Osteoblast (primary cell): ENCODE measurements at regions not wholly inside any gene's neighbourhood (a gene's known extent, or its start where the extent isn't known, plus 50 kb on each side); places are given as distances from the start of the nearest gene placed in this dataset.

Experiments used
- DNase-seq: peaks from one replicate; pipeline ENCODE4 v3.0.0; 2011; ENCODE audit warnings: low spot score, mixed read lengths; ENCODE audit not compliant: insufficient read length; ENCODE audit errors: missing footprints
- H2AFZ ChIP-seq: 2 replicates; pipeline ENCODE4 v1.6.0; 2011; ENCODE audit warnings: mild to moderate bottlenecking, low read length
- H3K27ac ChIP-seq: 2 replicates; pipeline ENCODE4 v1.5.1; 2011; ENCODE audit warnings: mild to moderate bottlenecking, low read depth, low read length, moderate library complexity
- H3K27me3 ChIP-seq: 2 replicates; pipeline ENCODE4 v1.6.0; 2012; ENCODE audit warnings: mild to moderate bottlenecking, control low read depth, inconsistent platforms, low read length, moderate library complexity; ENCODE audit not compliant: insufficient read depth
- H3K36me3 ChIP-seq: 2 replicates; pipeline ENCODE4 v1.5.1; 2011; ENCODE audit warnings: mild to moderate bottlenecking, low read length, control low read depth, moderate library complexity; ENCODE audit not compliant: insufficient read depth
- H3K4me1 ChIP-seq: 2 replicates; pipeline ENCODE4 v1.5.1; 2011; ENCODE audit warnings: mild to moderate bottlenecking, low read length, control low read depth, moderate library complexity; ENCODE audit not compliant: insufficient read depth
- H3K4me2 ChIP-seq: 2 replicates; pipeline ENCODE4 v1.6.0; 2011; ENCODE audit warnings: mild to moderate bottlenecking, low read length; ENCODE audit not compliant: insufficient read depth
- H3K4me3 ChIP-seq: fragments of 200-600 bp; sonication (generic); 3 replicates; pipeline ENCODE4 v1.5.1; 2012; ENCODE audit warnings: mild to moderate bottlenecking, low read length, inconsistent platforms; ENCODE audit not compliant: insufficient read depth
- H3K79me2 ChIP-seq: 2 replicates; pipeline ENCODE4 v1.6.0; 2012; ENCODE audit warnings: mild to moderate bottlenecking, low read length, control low read depth, inconsistent platforms; ENCODE audit not compliant: insufficient read depth
- H3K9me3 ChIP-seq: 2 replicates; pipeline ENCODE4 v1.5.1; 2011; ENCODE audit warnings: low read depth, low read length, control low read depth
- H4K20me1 ChIP-seq: 2 replicates; pipeline ENCODE4 v1.6.0; 2012; ENCODE audit warnings: mild to moderate bottlenecking, low read length, control low read depth; ENCODE audit not compliant: insufficient read depth
- CTCF ChIP-seq: IDR thresholded peaks from 2 replicates; pipeline ENCODE4 v1.5.1; 2011; ENCODE audit warnings: mild to moderate bottlenecking, low read depth, low read length, moderate library complexity; ENCODE audit errors: extremely low read depth

- TF ChIP-seq CTCF: no peak
- H3K27me3 ChIP-seq: no peaks in the 10 kb centered on the region
- H3K4me2 ChIP-seq: peak overlapping the region; percentile 50
- no peak overlapping the region for H2AFZ ChIP-seq
- peak overlapping the region; percentile 55 for H3K27ac ChIP-seq
- DNase-seq: no peak
- no peaks in the 10 kb centered on the region for H3K36me3 ChIP-seq
- H3K79me2 ChIP-seq: no peaks in the 10 kb centered on the region
- H3K4me3 ChIP-seq: no peak overlapping the region
- no peaks in the 10 kb centered on the region for H3K9me3 ChIP-seq
- H4K20me1 ChIP-seq: no peaks in the 10 kb centered on the region
- peaks cover 33% of the 10 kb centered on the region for H3K4me1 ChIP-seq
These were observed 177.5 kb downstream of the DACT1 start for GRCh38 chr14:58815161-58815701.

GRCh38 chr14:58815794-58816193, 178.0 kb downstream of the DACT1 start:
- no peaks in the 10 kb centered on the region for H3K79me2 ChIP-seq
- no peak overlapping the region for H3K4me3 ChIP-seq
- no peaks in the 10 kb centered on the region for H3K27me3 ChIP-seq
- H3K36me3 ChIP-seq: no peaks in the 10 kb centered on the region
- H3K4me1 ChIP-seq: peaks cover 33% of the 10 kb centered on the region
- DNase-seq: no peak
- TF ChIP-seq CTCF: no peak
- H3K27ac ChIP-seq: peak overlapping the region; percentile 55
- no peaks in the 10 kb centered on the region for H3K9me3 ChIP-seq
- no peak overlapping the region for H2AFZ ChIP-seq
- peak overlapping the region; percentile 50 for H3K4me2 ChIP-seq
- no peaks in the 10 kb centered on the region for H4K20me1 ChIP-seq

DNA sequence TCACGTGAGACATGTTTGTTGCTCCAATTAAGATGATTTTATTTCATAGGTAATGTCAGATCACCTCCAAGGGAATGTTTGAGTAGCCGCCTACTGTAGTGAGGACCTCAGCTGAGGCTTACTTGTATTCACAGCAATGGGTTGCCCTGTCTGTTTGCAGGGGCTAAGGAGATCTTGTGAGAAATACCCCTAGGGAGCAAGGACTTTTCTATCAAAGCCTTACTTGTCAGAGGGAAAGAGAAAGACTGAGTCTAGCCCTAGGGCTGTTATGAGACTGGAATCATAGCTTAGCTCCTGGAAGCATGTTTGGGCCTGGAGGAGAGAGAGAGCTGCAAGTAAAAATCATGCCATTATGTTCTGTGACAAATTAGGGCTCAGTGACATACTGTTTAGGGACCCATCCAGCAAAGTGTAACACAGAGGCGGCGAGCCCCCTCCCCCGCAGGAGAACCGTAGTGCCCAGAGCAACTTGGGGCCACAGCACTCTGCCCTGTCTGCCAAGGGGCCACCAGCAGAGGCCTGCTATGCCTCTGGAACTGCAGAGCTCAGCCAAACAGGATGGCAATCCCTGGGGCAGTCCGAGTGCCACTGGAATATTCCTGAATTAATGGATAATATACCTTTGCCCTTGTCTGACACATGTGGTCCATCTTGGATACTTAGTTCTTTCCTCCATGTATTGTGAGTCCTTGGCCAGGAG, 178.8 kb downstream of the DACT1 start:
- Histone ChIP-seq H3K27me3 (no peaks in the 10 kb centered on the region), H3K79me2 (no peaks in the 10 kb centered on the region), H3K9me3 (no peaks in the 10 kb centered on the region), H2AFZ (no peak overlapping the region), H3K36me3 (no peaks in the 10 kb centered on the region), H3K4me2 (no peak overlapping the region), H4K20me1 (no peaks in the 10 kb centered on the region), H3K4me1 (peaks cover 33% of the 10 kb centered on the region), H3K27ac (no peak overlapping the region), H3K4me3 (no peak overlapping the region)
- TF ChIP-seq CTCF: no peak
- no peak for DNase-seq

DNA sequence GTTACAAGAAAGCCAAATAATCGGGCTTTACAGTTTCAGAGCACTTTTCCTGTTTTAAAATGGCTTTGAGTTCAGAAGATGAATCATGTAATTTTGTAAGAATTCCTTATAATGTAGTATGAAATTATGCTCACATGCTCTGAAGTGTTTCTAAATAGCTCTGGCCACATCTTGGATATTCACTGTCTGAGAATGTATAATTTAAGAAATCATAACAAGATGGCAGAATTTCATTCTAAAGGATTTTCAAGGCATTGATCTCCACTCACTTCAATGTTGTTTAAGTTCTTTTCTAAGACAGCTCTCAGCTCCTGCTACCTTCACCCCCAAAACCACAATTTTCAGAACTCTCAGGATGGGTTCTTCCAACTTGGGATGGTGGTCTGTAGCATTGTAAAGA, 180.1 kb downstream of the DACT1 start:
- H3K4me1 ChIP-seq: peaks cover 33% of the 10 kb centered on the region
- peak overlapping the region; percentile 73 for H3K27ac ChIP-seq
- H4K20me1 ChIP-seq: no peaks in the 10 kb centered on the region
- no peaks in the 10 kb centered on the region for H3K79me2 ChIP-seq
- no peak overlapping the region for H3K4me3 ChIP-seq
- DNase-seq: no peak
- no peak for TF ChIP-seq CTCF
- H2AFZ ChIP-seq: peak overlapping the region; percentile 47
- H3K9me3 ChIP-seq: no peaks in the 10 kb centered on the region
- H3K36me3 ChIP-seq: no peaks in the 10 kb centered on the region
- H3K4me2 ChIP-seq: peak overlapping the region; percentile 33
- H3K27me3 ChIP-seq: no peaks in the 10 kb centered on the region
